Caco-2 (cell line): ENCODE measurements at regions not wholly inside any gene's neighbourhood (a gene's known extent, or its start where the extent isn't known, plus 50 kb on each side); places are given as distances from the start of the nearest gene placed in this dataset.

Source experiments
- BruUV-seq: library from RNA; stranded (reverse); fragments of 400-500 nt; replicated peaks from 2 replicates; lab custom pipeline; 2021; lab: Mats Ljungman, UMichigan
- CTCF ChIA-PET: fragments of 300-600 bp; sonication (Branson Sonifier 250); formaldehyde crosslinking; loops from one replicate; lab custom pipeline; 2022; ENCODE audit warnings: antibody characterized with exemption; lab: Charles Lee
- POLR2A ChIA-PET: fragments of 300-600 bp; sonication (Branson Sonifier 250); formaldehyde crosslinking; loops from one replicate; lab custom pipeline; 2022; ENCODE audit warnings: antibody characterized with exemption; lab: Charles Lee
- DNase-seq, 2 experiments: peaks; one replicate each; pipeline versions ENCODE4 v3.0.0 to v3.0.0-alpha.2; 2020 to 2022
- H3K27me3 ChIP-seq: replicated peaks from 2 replicates; pipeline ENCODE4 v1.6.0; 2011; ENCODE audit warnings: low read length; ENCODE audit not compliant: control insufficient read depth, insufficient read depth
- H3K36me3 ChIP-seq: 2 replicates; pipeline ENCODE4 v1.5.1; 2011; ENCODE audit warnings: low read length; ENCODE audit not compliant: control insufficient read depth, insufficient read depth
- H3K4me1 ChIP-seq: fragments of 250-450 bp; sonication (Bioruptor Pico); 2 replicates; pipeline ENCODE4 v1.5.1; 2020; ENCODE audit warnings: mild to moderate bottlenecking
- H3K4me3 ChIP-seq: 2 replicates; pipeline ENCODE4 v1.5.1; 2011; ENCODE audit warnings: low read depth, mild to moderate bottlenecking, control low read depth, low read length
- H3K9me3 ChIP-seq: fragments of 250-450 bp; sonication (Bioruptor Pico); 2 replicates; pipeline ENCODE4 v1.5.1; 2020; ENCODE audit warnings: mild to moderate bottlenecking, moderate library complexity
- H3K27ac Mint-ChIP-seq: one replicate; pipeline ENCODE4 v1.8.0; 2022; ENCODE audit warnings: mixed read lengths; ENCODE audit not compliant: unreplicated experiment
- H3K27me3 Mint-ChIP-seq: one replicate; pipeline ENCODE4 v1.8.0; 2022; ENCODE audit warnings: mixed read lengths; ENCODE audit not compliant: insufficient read depth, unreplicated experiment
- H3K36me3 Mint-ChIP-seq: one replicate; pipeline ENCODE4 v1.8.0; 2022; ENCODE audit warnings: mild to moderate bottlenecking, mixed read lengths; ENCODE audit not compliant: insufficient read depth, unreplicated experiment
- H3K4me1 Mint-ChIP-seq: one replicate; pipeline ENCODE4 v1.8.0; 2022; ENCODE audit warnings: low read depth, mixed read lengths; ENCODE audit not compliant: unreplicated experiment
- H3K4me3 Mint-ChIP-seq: one replicate; pipeline ENCODE4 v1.8.0; 2022; ENCODE audit warnings: mild to moderate bottlenecking, moderate library complexity, mixed read lengths; ENCODE audit not compliant: unreplicated experiment
- H3K9me3 Mint-ChIP-seq: one replicate; pipeline ENCODE4 v1.8.0; 2022; ENCODE audit warnings: mixed read lengths; ENCODE audit not compliant: unreplicated experiment
- intact Hi-C: fragments of 100-400 bp; cut with micrococcal nuclease; formaldehyde crosslinking; loops from one replicate; pipeline ENCODE4 v1.10.0; 2022; ENCODE audit not compliant: unreplicated experiment
- TF ChIP-seq, protein P1 (sequence below), 2 experiments: fragments of 200-600 bp in 1 of 2; IDR thresholded peaks; 1 replicate in 1 of 2; 2 replicates in 1 of 2; pipeline versions ENCODE4 v1.5.1 to v1.8.0; 2011 to 2022; ENCODE audit warnings: antibody characterized with exemption in 1 of 2, control low read depth in 1 of 2, inconsistent platforms in 1 of 2, low read depth in 1 of 2, low read length in 1 of 2, mild to moderate bottlenecking in 1 of 2, moderate library complexity in 1 of 2; ENCODE audit not compliant: insufficient read depth in 1 of 2, severe bottlenecking in 1 of 2, unreplicated experiment in 1 of 2

- no peaks in the 10 kb centered on the region for H3K36me3 ChIP-seq
- no peaks in the 10 kb centered on the region for H3K9me3 ChIP-seq
- ChIA-PET CTCF (no interaction called here), POLR2A (no interaction called here)
- DNase-seq, result no peak
- Mint-ChIP-seq H3K36me3 (no peaks in the 10 kb centered on the region), H3K4me1 (no peaks in the 10 kb centered on the region), H3K9me3 (peaks cover 9% of the 10 kb centered on the region), H3K27ac (no peak overlapping the region), H3K4me3 (no peak overlapping the region), H3K27me3 (no peaks in the 10 kb centered on the region)
- intact Hi-C loops, result no loop called here
- BruUV-seq, result no TSS peak
- TF ChIP-seq, protein P1, sequence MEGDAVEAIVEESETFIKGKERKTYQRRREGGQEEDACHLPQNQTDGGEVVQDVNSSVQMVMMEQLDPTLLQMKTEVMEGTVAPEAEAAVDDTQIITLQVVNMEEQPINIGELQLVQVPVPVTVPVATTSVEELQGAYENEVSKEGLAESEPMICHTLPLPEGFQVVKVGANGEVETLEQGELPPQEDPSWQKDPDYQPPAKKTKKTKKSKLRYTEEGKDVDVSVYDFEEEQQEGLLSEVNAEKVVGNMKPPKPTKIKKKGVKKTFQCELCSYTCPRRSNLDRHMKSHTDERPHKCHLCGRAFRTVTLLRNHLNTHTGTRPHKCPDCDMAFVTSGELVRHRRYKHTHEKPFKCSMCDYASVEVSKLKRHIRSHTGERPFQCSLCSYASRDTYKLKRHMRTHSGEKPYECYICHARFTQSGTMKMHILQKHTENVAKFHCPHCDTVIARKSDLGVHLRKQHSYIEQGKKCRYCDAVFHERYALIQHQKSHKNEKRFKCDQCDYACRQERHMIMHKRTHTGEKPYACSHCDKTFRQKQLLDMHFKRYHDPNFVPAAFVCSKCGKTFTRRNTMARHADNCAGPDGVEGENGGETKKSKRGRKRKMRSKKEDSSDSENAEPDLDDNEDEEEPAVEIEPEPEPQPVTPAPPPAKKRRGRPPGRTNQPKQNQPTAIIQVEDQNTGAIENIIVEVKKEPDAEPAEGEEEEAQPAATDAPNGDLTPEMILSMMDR (IDR thresholded peaks at IDR 0.05; ENCODE audit: insufficient read depth in 1 of 2, low read depth in 1 of 2, low read length in 1 of 2, severe bottlenecking in 1 of 2, unreplicated experiment in 1 of 2), result no peak
- no peaks in the 10 kb centered on the region for H3K4me1 ChIP-seq
- H3K27me3 ChIP-seq, result no peaks in the 10 kb centered on the region
- no peak overlapping the region for H3K4me3 ChIP-seq
These were observed 58.5 kb upstream of the B3GAT2 start for GRCh38 chr6:71015392-71015791.

- H3K4me1 ChIP-seq, result no peaks in the 10 kb centered on the region
- Mint-ChIP-seq H3K4me3 (no peak overlapping the region), H3K4me1 (peaks cover 6% of the 10 kb centered on the region), H3K9me3 (no peaks in the 10 kb centered on the region), H3K36me3 (no peaks in the 10 kb centered on the region), H3K27me3 (no peaks in the 10 kb centered on the region), H3K27ac (no peak overlapping the region)
- H3K36me3 ChIP-seq, result no peaks in the 10 kb centered on the region
- no peak for DNase-seq
- BruUV-seq, result no TSS peak
- intact Hi-C loops, result no loop called here
- TF ChIP-seq, protein P1 (IDR thresholded peaks at IDR 0.05; ENCODE audit: insufficient read depth in 1 of 2, low read depth in 1 of 2, low read length in 1 of 2, severe bottlenecking in 1 of 2, unreplicated experiment in 1 of 2), result no peak
- H3K9me3 ChIP-seq, result no peaks in the 10 kb centered on the region
- H3K4me3 ChIP-seq, result no peak overlapping the region
- ChIA-PET CTCF (interaction anchor here (0.7 kb wide), 1 partner anchor 9 kb away, joined by 3 read pairs; no protein-coding TSS in a partner anchor), POLR2A (no interaction called here)
- no peaks in the 10 kb centered on the region for H3K27me3 ChIP-seq
These were observed 71.5 kb upstream of the B3GAT2 start for GRCh38 chr6:71028236-71028876.

DNA sequence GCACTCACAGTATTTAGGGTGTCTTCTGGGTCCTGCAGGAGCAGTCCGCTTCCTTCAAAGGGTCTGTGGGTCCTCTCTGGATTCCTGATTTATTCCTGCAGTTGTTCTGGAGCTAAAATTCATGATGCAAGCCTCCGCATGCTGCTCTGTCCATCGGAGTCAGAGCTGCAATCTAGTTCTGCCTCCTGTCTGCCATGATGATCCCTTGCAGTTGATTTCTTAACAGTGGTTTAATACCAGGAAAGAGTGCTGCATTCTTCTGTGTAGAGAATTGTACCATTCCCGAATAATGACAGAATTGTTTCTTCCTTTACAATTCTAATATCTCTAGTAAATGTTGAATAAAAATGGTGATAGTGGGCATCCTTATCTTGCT, 72.0 kb upstream of the B3GAT2 start:
- Histone ChIP-seq H3K4me1 (no peaks in the 10 kb centered on the region), H3K36me3 (no peaks in the 10 kb centered on the region), H3K4me3 (no peak overlapping the region), H3K9me3 (no peaks in the 10 kb centered on the region), H3K27me3 (no peaks in the 10 kb centered on the region)
- no peak for DNase-seq
- CTCF ChIA-PET, result no interaction called here
- Mint-ChIP-seq H3K36me3 (no peaks in the 10 kb centered on the region), H3K4me3 (no peak overlapping the region), H3K9me3 (no peaks in the 10 kb centered on the region), H3K27me3 (no peaks in the 10 kb centered on the region), H3K27ac (no peak overlapping the region), H3K4me1 (peaks cover 6% of the 10 kb centered on the region)
- intact Hi-C loops, result no loop called here
- POLR2A ChIA-PET, result no interaction called here
- BruUV-seq, result no TSS peak
- TF ChIP-seq, protein P1 (IDR thresholded peaks at IDR 0.05; ENCODE audit: insufficient read depth in 1 of 2, low read depth in 1 of 2, low read length in 1 of 2, severe bottlenecking in 1 of 2, unreplicated experiment in 1 of 2), result no peak
